ENCODE measurements at regions not wholly inside any gene's neighbourhood (a gene's known extent, or its start where the extent isn't known, plus 50 kb on each side); places are given as distances from the start of the nearest gene placed in this dataset.
A peak's percentile ranks its signal among the peaks of the same experiment; 100 is the strongest.

GRCh38 chr9:89743216-89743572 is 138.4 kb downstream of the GADD45G start:
- 85 to 93% methylated on average over 5 of the region's 5 CpGs for WGBS, 2 experiments
- Histone ChIP-seq H3K4me3 (ENCODE audit: insufficient read depth, low read depth, low read length) (no peak overlapping the region), H3K27ac (ENCODE audit: insufficient read depth, low read depth, low read length, poor library complexity, severe bottlenecking) (peak overlapping the region; percentile 30), H3K27me3 (ENCODE audit: control insufficient read depth, insufficient read depth, low read length, poor library complexity, severe bottlenecking) (no peaks in the 10 kb centered on the region), H3K9me3 (ENCODE audit: control insufficient read depth, low read length) (no peaks in the 10 kb centered on the region), H3K4me1 (ENCODE audit: control insufficient read depth, insufficient read depth, low read length) (peaks cover 15% of the 10 kb centered on the region), H3K36me3 (ENCODE audit: control insufficient read depth, insufficient read depth, low read length) (no peaks in the 10 kb centered on the region)

- Histone ChIP-seq H3K27ac (ENCODE audit: insufficient read depth, low read depth, low read length, poor library complexity, severe bottlenecking) (peak overlapping the region; percentile 30), H3K27me3 (ENCODE audit: control insufficient read depth, insufficient read depth, low read length, poor library complexity, severe bottlenecking) (no peaks in the 10 kb centered on the region), H3K4me1 (ENCODE audit: control insufficient read depth, insufficient read depth, low read length) (peaks cover 15% of the 10 kb centered on the region), H3K4me3 (ENCODE audit: insufficient read depth, low read depth, low read length) (no peak overlapping the region), H3K36me3 (ENCODE audit: control insufficient read depth, insufficient read depth, low read length) (no peaks in the 10 kb centered on the region), H3K9me3 (ENCODE audit: control insufficient read depth, low read length) (no peaks in the 10 kb centered on the region)
- WGBS, 2 experiments, result 31 to 35% methylated on average over 8 of the region's 8 CpGs
Observed at GRCh38 chr9:89743573-89744254, 138.9 kb downstream of the GADD45G start.

- WGBS, 2 experiments, result 94 to 96% methylated on average over 7 to 8 of the region's 8 CpGs
- Histone ChIP-seq H3K36me3 (ENCODE audit: control insufficient read depth, insufficient read depth, low read length) (no peaks in the 10 kb centered on the region), H3K9me3 (ENCODE audit: control insufficient read depth, low read length) (no peaks in the 10 kb centered on the region), H3K27ac (ENCODE audit: insufficient read depth, low read depth, low read length, poor library complexity, severe bottlenecking) (no peak overlapping the region), H3K27me3 (ENCODE audit: control insufficient read depth, insufficient read depth, low read length, poor library complexity, severe bottlenecking) (no peaks in the 10 kb centered on the region), H3K4me1 (ENCODE audit: control insufficient read depth, insufficient read depth, low read length) (peaks cover 15% of the 10 kb centered on the region), H3K4me3 (ENCODE audit: insufficient read depth, low read depth, low read length) (no peak overlapping the region)
Observed at GRCh38 chr9:89744255-89744648, 139.4 kb downstream of the GADD45G start.

GRCh38 chr9:89744730-89745129 is 139.9 kb downstream of the GADD45G start:
- no peak overlapping the region for H3K4me3 ChIP-seq (ENCODE audit: insufficient read depth, low read depth, low read length)
- peaks cover 16% of the 10 kb centered on the region for H3K4me1 ChIP-seq (ENCODE audit: control insufficient read depth, insufficient read depth, low read length)
- no peak overlapping the region for H3K27ac ChIP-seq (ENCODE audit: insufficient read depth, low read depth, low read length, poor library complexity, severe bottlenecking)
- no peaks in the 10 kb centered on the region for H3K36me3 ChIP-seq (ENCODE audit: control insufficient read depth, insufficient read depth, low read length)
- WGBS, 2 experiments, result 94 to 96% methylated on average over 3 of the region's 3 CpGs
- H3K27me3 ChIP-seq (ENCODE audit: control insufficient read depth, insufficient read depth, low read length, poor library complexity, severe bottlenecking), result no peaks in the 10 kb centered on the region
- H3K9me3 ChIP-seq (ENCODE audit: control insufficient read depth, low read length), result no peaks in the 10 kb centered on the region

- 93 to 96% methylated on average over 9 of the region's 9 CpGs for WGBS, 2 experiments
- H3K36me3 ChIP-seq (ENCODE audit: control insufficient read depth, insufficient read depth, low read length), result no peaks in the 10 kb centered on the region
- H3K4me1 ChIP-seq (ENCODE audit: control insufficient read depth, insufficient read depth, low read length), result peaks cover 18% of the 10 kb centered on the region
- H3K27ac ChIP-seq (ENCODE audit: insufficient read depth, low read depth, low read length, poor library complexity, severe bottlenecking), result no peak overlapping the region
- H3K27me3 ChIP-seq (ENCODE audit: control insufficient read depth, insufficient read depth, low read length, poor library complexity, severe bottlenecking), result no peaks in the 10 kb centered on the region
- no peaks in the 10 kb centered on the region for H3K9me3 ChIP-seq (ENCODE audit: control insufficient read depth, low read length)
- no peak overlapping the region for H3K4me3 ChIP-seq (ENCODE audit: insufficient read depth, low read depth, low read length)
Observed at GRCh38 chr9:89745601-89746376, 141.0 kb downstream of the GADD45G start.

- H3K27me3 ChIP-seq (ENCODE audit: control insufficient read depth, insufficient read depth, low read length, poor library complexity, severe bottlenecking), result no peaks in the 10 kb centered on the region
- no peaks in the 10 kb centered on the region for H3K36me3 ChIP-seq (ENCODE audit: control insufficient read depth, insufficient read depth, low read length)
- H3K9me3 ChIP-seq (ENCODE audit: control insufficient read depth, low read length), result no peaks in the 10 kb centered on the region
- 94 to 95% methylated on average over 15 of the region's 15 CpGs for whole genome bisulfite sequencing, 2 experiments
- H3K4me1 ChIP-seq (ENCODE audit: control insufficient read depth, insufficient read depth, low read length), result peaks cover 18% of the 10 kb centered on the region
- H3K27ac ChIP-seq (ENCODE audit: insufficient read depth, low read depth, low read length, poor library complexity, severe bottlenecking), result no peak overlapping the region
- no peak overlapping the region for H3K4me3 ChIP-seq (ENCODE audit: insufficient read depth, low read depth, low read length)
Observed at GRCh38 chr9:89746385-89747116, 141.7 kb downstream of the GADD45G start.

- H3K4me1 ChIP-seq (ENCODE audit: control insufficient read depth, insufficient read depth, low read length), result peaks cover 18% of the 10 kb centered on the region
- H3K36me3 ChIP-seq (ENCODE audit: control insufficient read depth, insufficient read depth, low read length), result no peaks in the 10 kb centered on the region
- H3K27ac ChIP-seq (ENCODE audit: insufficient read depth, low read depth, low read length, poor library complexity, severe bottlenecking), result no peak overlapping the region
- H3K27me3 ChIP-seq (ENCODE audit: control insufficient read depth, insufficient read depth, low read length, poor library complexity, severe bottlenecking), result no peaks in the 10 kb centered on the region
- no peak overlapping the region for H3K4me3 ChIP-seq (ENCODE audit: insufficient read depth, low read depth, low read length)
- WGBS, 2 experiments, result 84 to 90% methylated on average over 13 of the region's 13 CpGs
- no peaks in the 10 kb centered on the region for H3K9me3 ChIP-seq (ENCODE audit: control insufficient read depth, low read length)
Observed at GRCh38 chr9:89747596-89747995, 142.8 kb downstream of the GADD45G start.

GRCh38 chr9:89748021-89748670 is 143.3 kb downstream of the GADD45G start:
- 90 to 94% methylated on average over 6 of the region's 6 CpGs for WGBS, 2 experiments
- H3K4me3 ChIP-seq (ENCODE audit: insufficient read depth, low read depth, low read length), result no peak overlapping the region
- H3K27me3 ChIP-seq (ENCODE audit: control insufficient read depth, insufficient read depth, low read length, poor library complexity, severe bottlenecking), result no peaks in the 10 kb centered on the region
- no peaks in the 10 kb centered on the region for H3K36me3 ChIP-seq (ENCODE audit: control insufficient read depth, insufficient read depth, low read length)
- no peak overlapping the region for H3K27ac ChIP-seq (ENCODE audit: insufficient read depth, low read depth, low read length, poor library complexity, severe bottlenecking)
- no peaks in the 10 kb centered on the region for H3K9me3 ChIP-seq (ENCODE audit: control insufficient read depth, low read length)
- H3K4me1 ChIP-seq (ENCODE audit: control insufficient read depth, insufficient read depth, low read length), result peaks cover 15% of the 10 kb centered on the region

- no peak overlapping the region for H3K27ac ChIP-seq (ENCODE audit: insufficient read depth, low read depth, low read length, poor library complexity, severe bottlenecking)
- H3K4me1 ChIP-seq (ENCODE audit: control insufficient read depth, insufficient read depth, low read length), result peaks cover 7% of the 10 kb centered on the region
- H3K36me3 ChIP-seq (ENCODE audit: control insufficient read depth, insufficient read depth, low read length), result no peaks in the 10 kb centered on the region
- no peaks in the 10 kb centered on the region for H3K9me3 ChIP-seq (ENCODE audit: control insufficient read depth, low read length)
- H3K4me3 ChIP-seq (ENCODE audit: insufficient read depth, low read depth, low read length), result no peak overlapping the region
- WGBS, 2 experiments, result 87 to 93% methylated on average over 6 of the region's 6 CpGs
- H3K27me3 ChIP-seq (ENCODE audit: control insufficient read depth, insufficient read depth, low read length, poor library complexity, severe bottlenecking), result no peaks in the 10 kb centered on the region
Observed at GRCh38 chr9:89748831-89749499, 144.2 kb downstream of the GADD45G start.
